GM21528 (cell line): ENCODE measurements at regions not wholly inside any gene's neighbourhood (a gene's known extent, or its start where the extent isn't known, plus 50 kb on each side); places are given as distances from the start of the nearest gene placed in this dataset.

Source experiments
- ATAC-seq: cut with Tn5 transposase; IDR thresholded peaks from one replicate; pipeline ENCODE4 v1.9.1; 2021; ENCODE audit warnings: mild to moderate bottlenecking, moderate library complexity; ENCODE audit not compliant: unreplicated experiment, low FRiP score

DNA sequence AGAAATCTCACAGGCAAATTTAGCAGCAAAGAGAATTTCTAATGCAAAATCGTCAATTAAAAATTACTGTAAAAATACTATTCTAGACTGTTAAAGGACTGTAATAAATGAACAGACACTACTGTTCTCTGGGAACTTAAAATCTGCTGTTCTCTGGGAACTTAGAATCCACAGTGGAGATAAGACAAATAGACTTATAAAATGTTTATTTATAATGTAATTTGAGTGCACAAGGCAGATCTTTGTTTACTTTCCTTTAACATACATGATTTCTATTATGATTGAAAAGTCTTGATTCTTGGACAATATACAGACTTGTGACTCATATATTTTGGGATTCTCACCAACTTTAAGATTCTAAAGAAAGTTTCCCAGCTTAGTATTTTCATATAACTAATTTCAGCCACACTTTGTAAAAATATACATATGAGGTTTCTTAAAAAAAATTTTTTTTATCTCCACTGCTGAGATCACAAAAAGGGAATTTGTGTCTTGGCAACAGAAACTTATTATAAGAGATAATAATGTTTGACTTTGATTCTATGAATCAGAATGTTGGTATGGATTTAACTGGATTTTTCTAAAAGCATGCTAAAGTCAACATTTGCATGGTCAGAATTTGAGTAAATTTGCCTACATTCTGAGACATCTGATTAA, 166.3 kb upstream of the RHOBTB1 start:
- no peak for ATAC-seq

DNA sequence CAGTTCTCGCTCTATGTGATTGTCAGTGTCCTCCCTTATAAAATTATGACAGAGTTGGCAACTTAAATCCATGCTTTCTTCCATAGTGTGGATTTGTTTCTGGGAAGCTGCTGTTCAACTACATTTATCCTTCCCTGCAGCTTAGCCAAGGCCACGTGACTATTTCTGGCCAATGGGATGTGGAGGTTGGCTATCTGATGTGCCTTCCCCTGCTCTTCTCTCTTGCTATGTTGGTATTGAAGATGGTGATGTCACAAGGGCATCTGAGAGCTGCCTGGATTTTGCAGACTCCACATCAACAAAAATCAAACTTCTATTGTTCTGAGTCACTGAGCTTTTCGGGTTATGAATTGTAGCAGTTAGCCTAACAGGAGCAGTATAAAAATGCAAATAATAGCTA, 164.9 kb upstream of the RHOBTB1 start:
- no peak for ATAC-seq

- no peak for ATAC-seq
Measured at GRCh38 chr10:61100887-61101286, 156.9 kb upstream of the RHOBTB1 start.

GRCh38 chr10:61099756-61100155, 155.8 kb upstream of the RHOBTB1 start:
- ATAC-seq: no peak

DNA sequence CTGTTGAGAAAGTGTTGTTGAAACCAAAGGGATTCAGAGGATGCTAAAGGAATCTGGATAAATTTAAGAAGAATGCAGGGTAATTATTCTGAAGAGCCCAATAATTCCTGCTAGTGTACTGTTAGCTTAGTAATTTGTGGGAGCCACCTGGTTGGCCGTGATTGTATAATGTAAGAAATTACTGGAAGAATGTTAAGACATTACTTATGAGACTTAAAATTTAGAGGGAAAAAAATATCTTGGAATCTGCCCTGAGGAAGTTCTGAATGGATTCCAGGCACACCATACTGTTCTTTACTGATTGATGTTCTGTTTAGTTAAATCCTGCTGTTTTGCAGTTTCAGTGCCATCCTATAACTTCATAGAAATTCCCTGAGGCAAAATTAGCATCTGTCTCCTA, 155.0 kb upstream of the RHOBTB1 start:
- no peak for ATAC-seq

- ATAC-seq: no peak
Measured at GRCh38 chr10:61097026-61097425, 153.0 kb upstream of the RHOBTB1 start.

- no peak for ATAC-seq
Measured at GRCh38 chr10:61096056-61096455, 152.1 kb upstream of the RHOBTB1 start.

DNA sequence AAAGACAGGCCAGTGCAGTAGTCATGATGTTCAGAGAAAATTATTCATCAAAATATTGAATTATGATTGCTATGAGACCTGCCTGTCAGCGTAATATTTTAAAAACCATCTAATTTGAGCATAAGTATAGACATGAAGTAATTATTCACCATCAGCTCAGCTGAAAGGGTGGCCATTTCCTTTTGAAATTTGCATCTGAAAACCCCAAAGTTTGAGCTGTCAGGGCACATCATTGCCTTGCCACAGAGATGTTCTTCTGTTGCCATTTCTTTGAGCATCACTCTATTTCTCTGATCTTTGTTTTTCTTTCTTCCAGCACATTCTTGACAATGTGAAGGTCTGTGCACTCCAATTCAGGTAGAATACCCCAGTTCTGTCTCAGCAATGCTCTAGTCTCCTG, 147.5 kb upstream of the RHOBTB1 start:
- ATAC-seq: no peak

GRCh38 chr10:61089251-61089650, 145.3 kb upstream of the RHOBTB1 start:
- ATAC-seq: no peak

DNA sequence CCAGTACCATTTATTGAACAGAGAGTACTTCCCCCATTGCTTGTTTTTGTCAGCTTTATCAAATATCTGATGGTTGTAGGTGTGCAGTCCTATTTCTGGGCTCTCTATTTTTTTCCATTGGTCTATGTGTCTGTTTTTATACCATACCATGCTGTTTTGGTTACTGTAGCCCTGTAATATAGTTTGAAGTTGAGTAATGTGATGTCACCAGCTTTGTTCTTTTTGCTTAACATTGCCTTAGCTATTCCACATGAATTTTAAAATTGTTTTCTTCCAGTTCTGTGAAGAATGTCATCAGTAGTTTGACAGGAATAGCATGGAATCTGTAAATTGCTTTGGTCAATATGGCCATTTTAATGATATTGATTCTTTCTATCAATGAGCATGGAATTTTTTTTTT, 140.5 kb upstream of the RHOBTB1 start:
- ATAC-seq: no peak

DNA sequence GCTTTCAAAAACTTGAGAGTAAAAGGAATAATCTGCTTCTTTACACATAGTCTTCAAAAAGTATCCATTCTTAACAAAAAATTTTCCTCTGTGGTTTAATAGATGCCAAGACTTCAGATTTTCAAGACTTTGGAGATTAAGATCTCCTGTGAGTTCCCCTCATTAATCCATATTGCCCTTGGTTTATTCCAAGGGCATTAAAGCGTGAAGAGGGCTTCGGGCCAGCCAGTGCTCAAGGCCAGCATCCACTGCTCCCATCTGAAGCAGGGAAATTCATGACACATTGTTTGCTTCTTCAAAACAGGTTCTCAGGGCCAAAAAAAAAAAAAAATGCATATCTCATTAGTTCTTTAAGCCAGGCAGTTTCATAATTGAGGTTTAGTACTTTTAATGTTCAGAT, 137.3 kb upstream of the RHOBTB1 start:
- ATAC-seq: no peak

DNA sequence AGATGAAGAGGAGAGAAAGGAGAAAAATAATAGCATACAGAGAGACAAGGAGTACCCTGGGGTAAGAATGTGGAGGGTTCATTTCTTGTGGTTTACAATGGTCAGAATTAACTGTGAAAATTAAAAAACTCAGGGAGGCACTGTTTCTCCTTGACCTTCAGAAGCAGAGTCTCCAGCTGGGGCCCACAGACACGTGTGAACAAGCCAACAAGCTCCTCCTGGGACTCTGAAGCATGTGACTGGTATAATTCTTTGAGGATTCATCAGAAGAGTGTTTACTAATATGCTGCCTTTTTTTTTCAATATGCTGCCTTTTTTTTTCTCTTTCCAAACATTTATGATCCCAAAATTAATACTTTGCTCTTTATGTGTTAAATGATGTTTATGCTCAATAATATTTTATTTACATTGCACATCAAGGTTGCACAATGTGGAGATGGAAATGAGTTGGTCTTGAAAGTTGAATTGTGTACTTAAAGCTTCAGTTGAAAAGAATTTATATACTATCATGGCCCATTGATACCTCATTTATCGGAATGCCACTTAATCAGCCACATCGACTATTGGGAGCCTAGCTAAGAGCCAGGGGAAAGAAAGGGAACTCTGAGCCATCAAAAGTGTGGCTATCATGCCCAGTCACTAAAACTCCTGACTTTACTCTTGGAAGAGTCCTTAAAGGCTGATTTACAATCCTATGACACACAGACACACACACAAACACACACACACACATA, 134.7 kb upstream of the RHOBTB1 start:
- ATAC-seq: no peak

GRCh38 chr10:61076572-61077114, 132.7 kb upstream of the RHOBTB1 start:
- ATAC-seq: no peak

DNA sequence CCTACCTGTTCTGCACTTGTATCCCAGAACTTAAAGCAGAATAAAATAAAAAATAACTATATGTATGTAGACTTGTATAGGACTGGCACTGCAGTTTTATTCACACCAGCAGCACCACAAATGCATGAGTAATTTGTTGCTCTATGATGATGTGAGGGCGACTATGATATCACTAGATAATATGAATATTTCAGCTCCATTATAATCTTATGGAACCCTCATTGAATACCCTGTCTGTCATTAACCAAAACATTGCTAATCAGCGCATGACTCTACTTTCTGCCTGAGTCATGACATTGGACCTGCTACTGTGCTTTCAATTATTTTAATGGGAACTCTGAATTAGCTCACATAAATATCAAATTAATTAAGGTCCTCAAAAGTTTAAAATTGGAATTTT, 129.4 kb upstream of the RHOBTB1 start:
- no peak for ATAC-seq

- ATAC-seq: no peak
Measured at GRCh38 chr10:61071580-61071979, 127.6 kb upstream of the RHOBTB1 start.

- ATAC-seq: no peak
Measured at GRCh38 chr10:61068471-61068870, 124.5 kb upstream of the RHOBTB1 start.

DNA sequence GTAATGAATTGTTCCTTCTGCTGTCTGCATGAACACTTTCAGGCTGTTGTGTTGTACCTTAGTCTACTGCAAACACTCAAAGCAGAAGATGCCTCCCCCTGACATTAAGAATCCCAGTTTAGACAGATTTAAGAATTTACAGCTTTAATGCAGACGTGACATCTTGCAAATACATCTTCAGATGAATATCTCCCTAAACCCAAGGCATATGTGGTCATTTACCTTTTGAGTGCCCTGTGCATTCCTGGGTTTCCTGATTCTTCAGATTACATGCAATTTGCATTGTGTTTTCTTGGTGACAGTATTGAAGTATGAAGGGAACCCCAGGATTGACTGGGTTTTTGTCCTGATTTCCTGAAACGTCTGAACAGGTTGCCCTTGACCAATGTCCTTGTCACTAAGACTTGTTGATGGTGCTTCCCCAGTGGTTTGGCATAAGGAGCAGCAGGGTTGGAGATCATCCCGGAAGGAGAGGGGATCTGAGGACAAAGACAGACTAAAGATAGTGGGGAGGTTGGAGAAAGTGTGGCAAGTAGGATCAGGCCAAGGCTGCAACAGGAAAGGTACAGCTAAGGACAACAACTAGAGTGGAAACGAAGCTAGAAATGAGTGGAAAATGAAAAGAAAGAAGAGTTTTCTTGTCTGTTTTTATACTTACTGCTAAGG, 123.8 kb upstream of the RHOBTB1 start:
- ATAC-seq: no peak

DNA sequence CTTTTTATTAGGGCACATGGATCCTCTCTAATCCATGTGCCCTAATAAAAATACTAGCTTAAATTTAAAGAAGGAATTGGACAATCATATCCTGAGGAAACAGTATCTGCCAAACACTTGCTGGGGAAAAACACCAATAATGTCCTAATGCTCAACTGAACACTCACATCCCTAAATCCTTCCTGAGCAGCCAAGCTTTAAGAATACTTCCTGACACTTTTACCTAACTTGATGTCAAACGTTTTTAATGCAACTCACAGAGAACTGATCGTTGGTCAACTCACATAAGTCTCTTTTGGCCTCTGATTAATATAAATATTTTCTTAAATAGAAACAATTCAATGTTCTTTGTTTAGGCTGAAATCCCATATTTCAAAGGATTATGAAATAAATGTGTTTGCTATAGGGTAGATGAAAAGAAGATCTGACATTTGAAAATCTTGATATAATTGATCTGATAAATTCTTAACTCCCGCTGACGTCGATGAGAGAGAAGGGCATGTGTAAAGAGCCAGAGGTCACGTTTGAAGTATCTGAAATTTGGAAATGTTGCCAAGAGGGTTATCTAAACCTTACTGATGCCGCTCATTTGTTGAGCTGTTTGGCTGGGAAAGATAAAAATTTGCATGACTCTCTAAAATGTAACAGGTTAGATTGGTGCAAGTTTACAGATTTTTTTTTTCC, 122.8 kb upstream of the RHOBTB1 start:
- no peak for ATAC-seq

DNA sequence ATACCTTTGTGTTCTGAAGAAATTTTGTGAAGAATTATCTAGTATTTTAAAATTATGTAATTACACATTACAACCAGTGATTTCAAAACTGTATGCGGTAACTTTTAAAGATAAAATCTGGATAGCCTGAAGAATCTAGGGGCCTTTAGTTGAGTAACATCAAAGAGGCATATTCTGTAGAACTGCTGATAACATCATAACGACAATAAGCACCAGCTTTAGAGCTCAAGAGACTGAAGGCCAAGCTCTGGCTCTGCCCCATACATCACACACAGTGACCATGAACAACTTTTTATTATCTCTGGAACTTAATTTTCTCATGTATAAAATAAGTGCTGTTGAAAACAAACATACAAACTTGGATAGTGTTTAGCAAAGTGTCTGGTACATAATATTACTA, 121.1 kb upstream of the RHOBTB1 start:
- no peak for ATAC-seq

DNA sequence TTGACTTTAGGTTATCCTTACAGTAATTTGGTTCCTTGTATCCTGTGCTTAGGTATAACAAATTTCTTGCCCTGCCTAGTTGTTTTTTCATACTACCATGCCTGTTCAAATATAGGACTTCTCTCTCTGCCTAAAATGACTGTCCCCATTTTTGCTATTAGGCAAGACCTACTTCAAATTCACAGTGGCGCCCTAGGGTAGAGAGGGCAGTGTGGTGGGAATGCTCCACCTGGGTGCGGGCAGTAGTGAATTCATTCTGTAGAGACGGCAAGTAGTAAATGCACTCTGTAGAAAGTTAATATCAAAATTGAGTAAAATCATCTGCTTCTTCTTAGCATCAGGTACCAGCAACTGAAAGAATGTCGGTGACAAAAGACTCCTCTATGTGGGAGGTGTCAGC, 120.4 kb upstream of the RHOBTB1 start:
- no peak for ATAC-seq

GRCh38 chr10:61063901-61064300, 119.9 kb upstream of the RHOBTB1 start:
- ATAC-seq: no peak
